ENCODE measurements at regions not wholly inside any gene's neighbourhood (a gene's known extent, or its start where the extent isn't known, plus 50 kb on each side); places are given as distances from the start of the nearest gene placed in this dataset.

- Histone ChIP-seq H3K9ac (ENCODE audit: low read depth, low read length, poor library complexity, severe bottlenecking) (no peak overlapping the region), H3K4me1 (ENCODE audit: insufficient read depth, low read length, poor library complexity, severe bottlenecking) (no peaks in the 10 kb centered on the region), H4K20me1 (ENCODE audit: insufficient read depth, low read length, poor library complexity, severe bottlenecking) (no peaks in the 10 kb centered on the region)
These were observed 560.0 kb upstream of the SALL1 start for GRCh38 chr16:51710905-51711563.

GRCh38 chr16:51710186-51710585, 559.1 kb upstream of the SALL1 start:
- no peak for TF ChIP-seq CTCF (conservative IDR thresholded peaks at IDR 0.05; ENCODE audit: low read length)
- TF ChIP-seq EZH2phosphoT487 (IDR thresholded peaks at IDR 0.05; ENCODE audit: borderline replicate concordance) = no peak
- Histone ChIP-seq H3K4me3 (ENCODE audit: low read length, poor library complexity, severe bottlenecking) (no peak overlapping the region), H3F3A (ENCODE audit: low read depth) (no peaks in the 10 kb centered on the region), H3K4me2 (ENCODE audit: low read depth, low read length, poor library complexity, severe bottlenecking) (no peak overlapping the region), H3K4me1 (ENCODE audit: insufficient read depth, low read length, poor library complexity, severe bottlenecking) (no peaks in the 10 kb centered on the region), H3K27me3 (ENCODE audit: insufficient read depth, low read length, poor library complexity, severe bottlenecking) (no peaks in the 10 kb centered on the region), H3K9me3 (ENCODE audit: insufficient read depth, low read depth, low read length) (no peaks in the 10 kb centered on the region; the same call in 1 of the 2 replicates), H3K9ac (ENCODE audit: low read depth, low read length, poor library complexity, severe bottlenecking) (no peak overlapping the region), H3K36me3 (ENCODE audit: insufficient read depth, low read length) (no peaks in the 10 kb centered on the region), H3K79me2 (ENCODE audit: insufficient read depth, low read length) (no peaks in the 10 kb centered on the region), H4K20me1 (ENCODE audit: insufficient read depth, low read length, poor library complexity, severe bottlenecking) (no peaks in the 10 kb centered on the region), H2AFZ (ENCODE audit: low read length) (no peak overlapping the region), H3K9me2 (replicated peaks; ENCODE audit: low read depth, low read length) (no peaks in the 10 kb centered on the region)

More at GRCh38 chr16:51710905-51711563, 560.0 kb upstream of the SALL1 start:
- Histone ChIP-seq H3K9me2 (replicated peaks; ENCODE audit: low read depth, low read length) (no peaks in the 10 kb centered on the region), H3K4me3 (ENCODE audit: low read length, poor library complexity, severe bottlenecking) (no peak overlapping the region), H3K79me2 (ENCODE audit: insufficient read depth, low read length) (no peaks in the 10 kb centered on the region), H3K36me3 (ENCODE audit: insufficient read depth, low read length) (no peaks in the 10 kb centered on the region), H3F3A (ENCODE audit: low read depth) (no peaks in the 10 kb centered on the region), H3K4me2 (ENCODE audit: low read depth, low read length, poor library complexity, severe bottlenecking) (no peak overlapping the region), H3K27me3 (ENCODE audit: insufficient read depth, low read length, poor library complexity, severe bottlenecking) (no peaks in the 10 kb centered on the region), H2AFZ (ENCODE audit: low read length) (no peak overlapping the region), H3K9me3 (ENCODE audit: insufficient read depth, low read depth, low read length) (no peaks in the 10 kb centered on the region; the same call in 1 of the 2 replicates)
- no peak for TF ChIP-seq CTCF (conservative IDR thresholded peaks at IDR 0.05; ENCODE audit: low read length)
- TF ChIP-seq EZH2phosphoT487 (IDR thresholded peaks at IDR 0.05; ENCODE audit: borderline replicate concordance) = no peak

- Histone ChIP-seq H3K79me2 (ENCODE audit: insufficient read depth, low read length) (no peaks in the 10 kb centered on the region), H2AFZ (ENCODE audit: low read length) (no peak overlapping the region), H3K36me3 (ENCODE audit: insufficient read depth, low read length) (no peaks in the 10 kb centered on the region), H3K9me2 (replicated peaks; ENCODE audit: low read depth, low read length) (no peaks in the 10 kb centered on the region), H3K4me3 (ENCODE audit: low read length, poor library complexity, severe bottlenecking) (no peak overlapping the region), H4K20me1 (ENCODE audit: insufficient read depth, low read length, poor library complexity, severe bottlenecking) (no peaks in the 10 kb centered on the region), H3K27me3 (ENCODE audit: insufficient read depth, low read length, poor library complexity, severe bottlenecking) (no peaks in the 10 kb centered on the region), H3K4me2 (ENCODE audit: low read depth, low read length, poor library complexity, severe bottlenecking) (no peak overlapping the region), H3K9me3 (ENCODE audit: insufficient read depth, low read depth, low read length) (no peaks in the 10 kb centered on the region; the same call in 1 of the 2 replicates), H3K4me1 (ENCODE audit: insufficient read depth, low read length, poor library complexity, severe bottlenecking) (no peaks in the 10 kb centered on the region), H3K9ac (ENCODE audit: low read depth, low read length, poor library complexity, severe bottlenecking) (no peak overlapping the region), H3F3A (ENCODE audit: low read depth) (no peaks in the 10 kb centered on the region)
- TF ChIP-seq EZH2phosphoT487 (IDR thresholded peaks at IDR 0.05; ENCODE audit: borderline replicate concordance) (no peak), CTCF (conservative IDR thresholded peaks at IDR 0.05; ENCODE audit: low read length) (no peak)
These were observed 557.8 kb upstream of the SALL1 start for GRCh38 chr16:51708861-51709260.
